ENCODE measurements at regions not wholly inside any gene's neighbourhood (a gene's known extent, or its start where the extent isn't known, plus 50 kb on each side); places are given as distances from the start of the nearest gene placed in this dataset.

GRCh38 chr6:154942770-154943169 is 52.3 kb upstream of the TIAM2 start:
- H3K9ac ChIP-seq (ENCODE audit: insufficient read depth in 1 of 2, low read depth in 2 of 2, low read length in 2 of 2) = no peak overlapping the region
- DNase-seq (ENCODE audit: extremely low read depth in 1 of 4, low spot score in 3 of 4) = no peak
- H3K9me3 ChIP-seq (replicated peaks; ENCODE audit: control insufficient read depth, insufficient read depth, low read depth, low read length) = no peaks in the 10 kb centered on the region
- no peaks in the 10 kb centered on the region for H3K79me2 ChIP-seq (ENCODE audit: control insufficient read depth, insufficient read depth, low read length)
- POLR2A ChIA-PET = interaction anchor here (0.6 to 1.5 kb wide), 3 partner anchors 10 to 349 kb away, joined by 3 to 4 read pairs (median 3); no protein-coding TSS in a partner anchor
- H3K4me3 ChIP-seq = no peak overlapping the region
- no peaks in the 10 kb centered on the region for H3K36me3 ChIP-seq (ENCODE audit: control insufficient read depth, insufficient read depth, low read length)
- no peaks in the 10 kb centered on the region for H3K9me1 ChIP-seq (ENCODE audit: control insufficient read depth, insufficient read depth, low read length)
- 63% methylated on average over 2 of the region's 2 CpGs for WGBS (ENCODE audit: insufficient coverage, low coverage, missing lambda C conversion rate)
- FAIRE-seq = no peak
- CTCF ChIA-PET (ENCODE audit: low intra/inter-chr PET ratio) = no interaction called here
- intact Hi-C loops (cut with micrococcal nuclease) = no loop called here
- TF ChIP-seq ZNF696 (CRISPR knock-in tag; conservative IDR thresholded peaks at IDR 0.05) (no peak), NR0B1 (IDR thresholded peaks at IDR 0.05; ENCODE audit: partially characterized antibody) (no peak), SOX6 (IDR thresholded peaks at IDR 0.05) (no peak), KDM1A (IDR thresholded peaks at IDR 0.05) (no peak), NR3C1 (CRISPR knock-in tag; IDR thresholded peaks at IDR 0.05) (no peak), ZNF347 (CRISPR knock-in tag; IDR thresholded peaks at IDR 0.05; ENCODE audit: low read depth) (no peak), ZNF263 (CRISPR knock-in tag; IDR thresholded peaks at IDR 0.05; ENCODE audit: borderline replicate concordance) (no peak), NCOA2 (IDR thresholded peaks at IDR 0.05; ENCODE audit: partially characterized antibody in 2 of 2) (no peak), ZNF311 (CRISPR knock-in tag; IDR thresholded peaks at IDR 0.05) (no peak), JUNB (CRISPR knock-in tag; conservative IDR thresholded peaks at IDR 0.05) (no peak), ZNF354B (CRISPR knock-in tag; IDR thresholded peaks at IDR 0.05) (no peak), ZNF408 (CRISPR knock-in tag; IDR thresholded peaks at IDR 0.05; ENCODE audit: low read depth) (no peak), BRD4 (IDR thresholded peaks at IDR 0.05) (no peak), BHLHE40 (IDR thresholded peaks at IDR 0.05; ENCODE audit: low read length) (no peak), ATF7 (IDR thresholded peaks at IDR 0.05) (no peak), GABPB1 (CRISPR knock-in tag; IDR thresholded peaks at IDR 0.05) (no peak), CHD2 (IDR thresholded peaks at IDR 0.05; ENCODE audit: low read depth, low read length) (no peak)
- no peak overlapping the region for H3K4me2 ChIP-seq (ENCODE audit: insufficient read depth, low read length)
- in situ Hi-C loops (cut with MboI) = no loop called here
- H3K27ac ChIP-seq (ENCODE audit: extremely low read depth, low read depth, low read length) = no peak overlapping the region
- H3K27me3 ChIP-seq (ENCODE audit: control insufficient read depth in 2 of 2, insufficient read depth in 2 of 2, low read length in 2 of 2) = no peaks in the 10 kb centered on the region
- no peaks in the 10 kb centered on the region for H3K4me1 ChIP-seq (replicated peaks in 1 of 2; ENCODE audit: control insufficient read depth in 2 of 2, insufficient read depth in 2 of 2, low read length in 2 of 2)
- ATAC-seq = no peak
- H2AFZ ChIP-seq (ENCODE audit: low read depth, low read length) = no peak overlapping the region
- H4K20me1 ChIP-seq (replicated peaks; ENCODE audit: control insufficient read depth, insufficient read depth, low read length) = no peaks in the 10 kb centered on the region
- BruUV-seq (replicated peaks) = no TSS peak

All from K562 (cell line).